Subcutaneous abdominal adipose tissue (tissue), 5 donors: ENCODE measurements at regions not wholly inside any gene's neighbourhood (a gene's known extent, or its start where the extent isn't known, plus 50 kb on each side); places are given as distances from the start of the nearest gene placed in this dataset.

ENCODE experiments used
- H3K27ac ChIP-seq: one replicate; pipeline ENCODE4 v1.7.0; 2013; ENCODE audit warnings: low read depth, mild to moderate bottlenecking, inconsistent platforms, low read length, moderate library complexity
- H3K27me3 ChIP-seq, 5 donors: one replicate each; pipeline ENCODE4 v1.7.0; 2013; ENCODE audit warnings: low read length in 5 of 5, inconsistent platforms in 1 of 5; ENCODE audit not compliant: control insufficient read depth in 5 of 5, insufficient read depth in 4 of 5
- H3K36me3 ChIP-seq, 5 donors: one replicate each; pipeline ENCODE4 v1.7.0; 2013; ENCODE audit warnings: low read length in 5 of 5; ENCODE audit not compliant: control insufficient read depth in 5 of 5, insufficient read depth in 5 of 5
- H3K4me1 ChIP-seq, 5 donors: one replicate each; pipeline ENCODE4 v1.7.0; 2013; ENCODE audit warnings: low read length in 5 of 5, mild to moderate bottlenecking in 3 of 5, moderate library complexity in 1 of 5; ENCODE audit not compliant: control insufficient read depth in 5 of 5, insufficient read depth in 5 of 5
- H3K4me3 ChIP-seq, 5 donors: one replicate each; pipeline ENCODE4 v1.7.0; 2013; ENCODE audit warnings: low read length in 5 of 5, low read depth in 1 of 5
- H3K9ac ChIP-seq, 5 donors: one replicate each; pipeline ENCODE4 v1.7.0; 2013; ENCODE audit warnings: low read length in 5 of 5, mild to moderate bottlenecking in 4 of 5, moderate library complexity in 3 of 5
- H3K9me3 ChIP-seq, 5 donors: one replicate each; pipeline ENCODE4 v1.7.0; 2013; ENCODE audit warnings: low read length in 5 of 5; ENCODE audit not compliant: control insufficient read depth in 5 of 5
- donor health status: healthy.
- donor health status: healthy.
- donor health status: healthy.
- donor health status: healthy.
- donor health status: healthy.

DNA sequence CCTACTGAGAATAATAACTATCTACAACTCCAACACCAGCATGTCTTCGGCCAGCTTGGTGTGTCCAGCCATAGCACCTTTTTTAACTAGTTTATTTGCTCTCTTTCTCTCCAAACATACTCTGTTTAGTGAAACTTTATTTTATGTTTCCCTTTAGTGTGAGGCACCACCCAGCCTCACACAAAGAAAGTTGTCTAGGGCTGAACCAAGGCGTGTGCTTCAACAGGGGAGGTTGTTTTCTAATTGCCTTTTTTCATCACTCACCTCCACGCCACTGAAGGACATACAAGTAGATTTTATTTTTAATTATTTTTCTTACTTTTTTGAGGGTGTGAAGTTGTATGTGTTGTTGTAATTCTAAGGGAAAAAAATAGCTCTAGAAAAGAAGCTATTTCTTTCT, 125.6 kb upstream of the MARCKS start:
- H3K9me3 ChIP-seq, result no peaks in the 10 kb centered on the region
- H3K9ac ChIP-seq, result no peak overlapping the region
- H3K27ac ChIP-seq, result no peak overlapping the region
- no peaks in the 10 kb centered on the region for H3K36me3 ChIP-seq
- no peaks in the 10 kb centered on the region for H3K27me3 ChIP-seq
- H3K4me3 ChIP-seq, result no peak overlapping the region
- peaks cover 0 to 15% (median 11%) of the 10 kb centered on the region in 5 donors for H3K4me1 ChIP-seq

DNA sequence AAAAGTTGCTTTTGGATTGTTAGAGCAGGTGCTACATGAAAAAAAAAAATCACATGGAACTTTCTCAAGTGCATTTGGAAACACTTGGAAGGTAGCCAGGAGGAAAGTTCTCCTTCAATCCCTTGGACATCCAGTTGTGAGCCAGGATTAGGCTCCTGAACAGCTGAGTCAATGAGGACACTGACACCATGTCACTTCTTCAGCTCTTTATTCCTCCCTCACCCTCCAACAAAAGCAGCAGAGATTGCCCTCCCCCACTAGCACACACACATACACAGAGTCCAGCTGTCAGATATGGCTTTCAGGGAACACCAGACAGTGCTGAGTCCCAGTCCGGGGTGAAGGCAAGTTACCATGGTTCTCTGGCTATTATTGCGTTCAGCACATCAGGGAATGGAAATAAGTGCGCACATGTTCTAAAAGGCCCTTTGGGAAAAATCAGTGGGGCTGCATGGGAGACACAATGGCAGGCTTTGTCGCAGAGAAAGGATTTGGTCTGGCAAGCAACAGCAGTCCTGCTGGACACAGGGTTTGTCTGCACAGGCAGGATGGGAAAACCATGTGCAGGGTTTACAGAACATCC, 124.7 kb upstream of the MARCKS start:
- Histone ChIP-seq H3K27me3 (no peaks in the 10 kb centered on the region), H3K9ac (no peak overlapping the region), H3K27ac (no peak overlapping the region), H3K4me1 (peaks cover 0 to 15% (median 11%) of the 10 kb centered on the region in 5 donors), H3K9me3 (no peaks in the 10 kb centered on the region), H3K4me3 (peak overlapping the region in 3 of 5 donors; percentile 1 to 49 (median 19)), H3K36me3 (no peaks in the 10 kb centered on the region)

GRCh38 chr6:113733381-113733780, 123.8 kb upstream of the MARCKS start:
- H3K27ac ChIP-seq, result no peak overlapping the region
- no peaks in the 10 kb centered on the region for H3K36me3 ChIP-seq
- no peaks in the 10 kb centered on the region for H3K9me3 ChIP-seq
- no peaks in the 10 kb centered on the region for H3K27me3 ChIP-seq
- peaks cover 0 to 15% (median 11%) of the 10 kb centered on the region in 5 donors for H3K4me1 ChIP-seq
- no peak overlapping the region for H3K4me3 ChIP-seq
- H3K9ac ChIP-seq, result no peak overlapping the region

DNA sequence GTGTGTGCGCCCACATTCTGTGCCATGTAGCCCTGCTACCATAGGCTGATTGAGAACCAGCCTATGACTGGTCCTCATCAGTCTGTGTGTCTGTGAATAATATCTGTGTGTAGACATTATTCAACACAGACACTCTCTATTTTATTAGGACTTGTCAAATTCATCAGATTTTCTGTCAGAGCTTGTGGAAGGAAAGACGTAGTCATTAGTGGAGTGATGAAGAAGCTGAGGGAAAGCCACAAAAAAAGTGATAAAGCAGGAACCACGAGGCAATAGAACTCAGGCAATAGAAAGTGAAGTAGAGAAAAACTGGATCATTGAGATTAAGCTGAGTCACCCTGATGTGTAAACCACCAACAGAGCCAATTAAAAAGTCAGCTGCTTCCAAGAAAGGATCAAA, 122.2 kb upstream of the MARCKS start:
- no peak overlapping the region for H3K27ac ChIP-seq
- no peaks in the 10 kb centered on the region for H3K36me3 ChIP-seq
- peaks cover 0 to 15% (median 11%) of the 10 kb centered on the region in 5 donors for H3K4me1 ChIP-seq
- H3K9ac ChIP-seq, result no peak overlapping the region
- no peaks in the 10 kb centered on the region for H3K9me3 ChIP-seq
- no peaks in the 10 kb centered on the region for H3K27me3 ChIP-seq
- no peak overlapping the region for H3K4me3 ChIP-seq

GRCh38 chr6:113735491-113735890, 121.7 kb upstream of the MARCKS start:
- Histone ChIP-seq H3K27ac (no peak overlapping the region), H3K27me3 (no peaks in the 10 kb centered on the region), H3K36me3 (no peaks in the 10 kb centered on the region), H3K9me3 (no peaks in the 10 kb centered on the region), H3K9ac (no peak overlapping the region), H3K4me1 (peaks cover 0 to 15% (median 11%) of the 10 kb centered on the region in 5 donors), H3K4me3 (no peak overlapping the region)

GRCh38 chr6:113736978-113737377, 120.2 kb upstream of the MARCKS start:
- H3K36me3 ChIP-seq, result no peaks in the 10 kb centered on the region
- H3K4me1 ChIP-seq, result peaks cover 0 to 12% (median 11%) of the 10 kb centered on the region in 5 donors
- H3K4me3 ChIP-seq, result no peak overlapping the region
- H3K27me3 ChIP-seq, result no peaks in the 10 kb centered on the region
- no peak overlapping the region for H3K9ac ChIP-seq
- H3K27ac ChIP-seq, result no peak overlapping the region
- no peaks in the 10 kb centered on the region for H3K9me3 ChIP-seq

- no peak overlapping the region for H3K4me3 ChIP-seq
- no peaks in the 10 kb centered on the region for H3K9me3 ChIP-seq
Observed at GRCh38 chr6:113739041-113739655, 118.0 kb upstream of the MARCKS start.

DNA sequence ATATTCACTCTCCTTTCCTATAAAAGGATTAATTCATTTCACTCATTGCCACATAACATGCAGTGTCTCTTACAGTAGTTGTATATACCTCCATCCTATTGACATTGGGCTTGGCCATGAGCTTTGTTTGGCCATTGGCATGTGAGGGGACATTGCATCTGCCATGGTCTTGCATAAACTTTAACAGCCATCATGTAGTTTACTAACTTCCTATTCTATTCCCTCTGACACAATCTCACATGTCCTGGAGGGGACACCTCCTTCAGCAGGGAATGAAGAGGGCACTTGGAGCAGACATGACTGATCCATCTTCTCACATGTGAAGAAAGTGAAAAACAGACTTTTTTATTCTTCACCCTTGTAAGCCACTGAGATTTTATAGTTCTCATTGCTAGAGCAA, 115.5 kb upstream of the MARCKS start:
- peaks cover 0 to 7% (median 6%) of the 10 kb centered on the region in 5 donors for H3K4me1 ChIP-seq
- H3K36me3 ChIP-seq, result no peaks in the 10 kb centered on the region
- no peak overlapping the region for H3K4me3 ChIP-seq
- H3K9me3 ChIP-seq, result no peaks in the 10 kb centered on the region
- H3K27ac ChIP-seq, result no peak overlapping the region
- H3K27me3 ChIP-seq, result no peaks in the 10 kb centered on the region
- no peak overlapping the region for H3K9ac ChIP-seq

More at GRCh38 chr6:113739041-113739655, 118.0 kb upstream of the MARCKS start:
- H3K4me1 ChIP-seq, result peaks cover 0 to 5% (median 0%) of the 10 kb centered on the region in 5 donors
- H3K36me3 ChIP-seq, result no peaks in the 10 kb centered on the region
- no peak overlapping the region for H3K9ac ChIP-seq
- H3K27ac ChIP-seq, result no peak overlapping the region
- no peaks in the 10 kb centered on the region for H3K27me3 ChIP-seq

- Histone ChIP-seq H3K36me3 (no peaks in the 10 kb centered on the region), H3K27me3 (no peaks in the 10 kb centered on the region), H3K9me3 (no peaks in the 10 kb centered on the region), H3K4me1 (peaks cover 0 to 7% (median 6%) of the 10 kb centered on the region in 5 donors), H3K27ac (no peak overlapping the region), H3K9ac (no peak overlapping the region), H3K4me3 (no peak overlapping the region)
Observed at GRCh38 chr6:113742342-113742741, 114.8 kb upstream of the MARCKS start.

DNA sequence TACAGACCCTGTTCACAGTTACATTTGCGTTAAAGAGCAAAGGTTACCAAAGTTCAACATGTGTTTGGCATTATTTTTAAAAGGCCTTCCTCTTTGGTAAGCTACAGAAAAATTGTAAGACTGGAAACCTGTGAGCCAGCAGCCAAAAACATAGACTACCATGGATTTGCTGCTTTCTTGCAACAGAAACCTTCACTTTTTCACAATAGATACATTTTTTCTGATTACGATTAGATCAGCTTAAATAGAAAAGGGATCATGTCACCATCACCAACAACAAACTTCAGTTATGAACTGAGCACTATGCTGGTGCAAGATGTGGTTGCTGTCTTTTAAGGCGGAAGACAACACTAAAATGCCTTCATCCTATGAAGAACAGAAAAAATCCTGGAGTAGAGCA, 112.3 kb upstream of the MARCKS start:
- H3K4me3 ChIP-seq, result no peak overlapping the region
- no peaks in the 10 kb centered on the region for H3K9me3 ChIP-seq
- no peaks in the 10 kb centered on the region for H3K36me3 ChIP-seq
- no peak overlapping the region for H3K9ac ChIP-seq
- no peak overlapping the region for H3K27ac ChIP-seq
- no peaks in the 10 kb centered on the region for H3K27me3 ChIP-seq
- peaks cover 0 to 10% (median 7%) of the 10 kb centered on the region in 5 donors for H3K4me1 ChIP-seq
